ENCODE measurements at regions not wholly inside any gene's neighbourhood (a gene's known extent, or its start where the extent isn't known, plus 50 kb on each side); places are given as distances from the start of the nearest gene placed in this dataset.
"Not testable (repeated sequence)": the region's sequence is repeated elsewhere in the genome, so short reads cannot be mapped to it uniquely, and the experiment has no call there.

DNA sequence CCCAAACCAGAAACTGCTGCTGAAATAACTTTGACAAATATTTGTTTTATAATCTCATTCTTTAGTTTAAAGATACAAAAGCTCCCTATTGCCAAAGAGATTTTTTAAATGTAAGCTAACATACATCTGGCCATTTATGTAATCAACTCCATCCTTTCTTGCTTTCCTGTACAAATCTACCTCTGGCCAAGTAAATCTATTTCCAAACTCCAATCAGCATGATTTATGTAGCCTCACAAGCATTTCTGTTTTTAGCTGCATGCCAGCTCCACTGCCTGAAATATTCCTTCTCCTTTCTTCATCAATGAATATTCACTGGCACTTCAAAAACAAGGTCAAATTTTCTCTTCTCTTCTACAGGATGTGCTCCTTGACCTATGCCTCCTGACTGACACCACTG, 80.0 kb downstream of the SHOX2 start:
- DNase-seq, result no peak

DNA sequence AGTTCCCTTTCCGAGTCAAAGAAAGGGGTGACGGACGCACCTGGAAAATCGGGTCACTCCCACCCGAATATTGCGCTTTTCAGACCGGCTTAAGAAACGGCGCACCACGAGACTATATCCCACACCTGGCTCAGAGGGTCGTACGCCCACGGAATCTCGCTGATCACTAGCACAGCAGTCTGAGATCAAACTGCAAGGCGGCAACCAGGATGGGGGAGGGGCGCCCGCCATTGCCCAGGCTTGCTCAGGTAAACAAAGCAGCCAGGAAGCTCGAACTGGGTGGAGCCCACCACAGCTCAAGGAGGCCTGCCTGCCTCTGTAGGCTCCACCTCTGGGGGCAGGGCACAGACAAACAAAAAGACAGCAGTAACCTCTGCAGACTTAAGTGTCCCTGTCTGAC, 86.3 kb downstream of the SHOX2 start:
- DNase-seq, result not testable (repeated sequence)

DNA sequence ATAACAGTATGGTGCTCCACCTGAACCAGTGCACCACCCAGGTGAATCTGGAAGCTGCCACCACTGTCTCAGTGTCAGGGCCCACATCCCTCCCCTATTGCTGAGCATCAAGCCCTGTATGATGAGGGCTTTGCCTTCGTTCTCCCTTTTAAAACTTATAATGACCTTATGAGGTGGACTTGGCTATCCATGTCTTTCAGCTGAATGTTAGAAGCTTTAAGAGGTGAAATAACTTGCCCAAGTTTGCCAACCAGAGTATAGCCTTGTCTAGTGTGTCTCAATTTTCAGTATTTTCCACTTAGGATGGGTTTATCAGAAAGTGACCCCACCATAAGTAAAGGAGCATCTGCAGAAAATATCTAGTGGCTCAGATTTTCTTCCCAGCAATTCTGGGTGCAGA, 87.8 kb downstream of the SHOX2 start:
- DNase-seq, result no peak

DNA sequence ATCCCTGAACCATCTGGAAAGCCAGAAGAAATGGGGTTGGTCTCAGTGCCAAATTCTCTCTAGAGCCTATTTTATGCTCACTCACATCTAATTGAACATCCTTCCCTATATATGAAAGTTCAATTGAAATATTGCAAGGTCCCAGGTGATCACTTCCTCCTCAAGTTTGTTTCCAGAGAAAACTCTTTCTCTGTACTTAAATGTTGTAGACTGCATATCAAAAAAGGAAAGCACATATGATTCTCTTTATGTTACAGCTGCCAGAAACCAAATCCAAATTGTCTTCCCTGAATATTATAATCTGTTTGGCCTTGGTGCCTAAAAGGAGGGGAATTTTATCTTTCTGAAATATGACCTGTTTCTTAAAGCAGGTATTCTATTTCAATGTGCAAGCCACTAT, 93.3 kb downstream of the SHOX2 start:
- no peak for DNase-seq

DNA sequence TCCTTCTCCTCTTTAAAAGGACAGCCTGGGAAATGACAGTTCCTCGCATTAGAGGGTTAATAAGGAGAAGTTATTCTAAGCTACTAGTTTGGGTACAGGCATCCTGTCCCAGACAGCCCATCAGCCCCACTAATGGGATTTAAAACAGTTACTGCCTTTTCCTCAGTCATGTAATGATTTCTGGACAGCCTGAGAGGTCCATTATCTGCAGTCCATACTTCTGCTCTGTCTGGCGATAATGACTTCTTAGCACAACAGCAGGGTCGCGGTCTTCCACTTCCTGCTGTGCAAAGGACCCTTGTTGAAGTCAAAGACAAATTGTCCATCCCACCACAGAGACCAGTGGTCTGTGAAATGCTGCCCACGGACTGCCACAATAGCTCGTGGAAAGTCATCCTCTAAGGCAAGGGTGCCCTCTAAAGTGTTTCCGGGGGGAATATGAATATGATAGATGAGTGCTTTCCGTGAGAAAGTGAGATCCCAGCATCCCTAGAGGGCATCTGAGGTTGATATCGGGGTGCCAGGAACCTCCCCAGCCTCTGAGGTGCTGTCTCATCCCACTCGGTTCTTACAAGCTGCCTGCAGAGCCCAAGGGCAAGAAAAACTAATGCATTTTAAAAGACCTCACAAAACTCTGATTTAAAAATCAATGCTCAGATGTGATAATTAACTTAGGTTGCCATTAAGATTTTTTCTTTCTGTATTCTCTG, 100.7 kb downstream of the SHOX2 start:
- no peak for DNase-seq

DNA sequence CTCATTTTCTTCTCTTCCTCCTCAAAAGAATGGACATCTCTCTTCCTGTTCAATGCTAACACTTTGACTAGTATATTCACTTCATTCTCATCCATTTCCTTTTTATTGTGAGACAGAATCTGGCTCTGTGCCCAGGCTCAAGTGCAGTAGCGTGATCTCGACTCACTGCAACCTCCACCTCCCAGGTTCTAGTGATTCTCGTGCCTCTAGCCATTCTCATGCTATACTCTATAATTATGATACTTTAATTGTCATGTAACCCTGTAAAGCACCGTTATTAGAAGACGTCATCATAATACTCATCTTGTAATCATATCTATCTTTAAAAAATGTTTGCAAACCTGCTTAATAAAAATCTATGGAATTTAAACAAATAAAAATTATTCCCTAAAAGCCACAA, 107.0 kb downstream of the SHOX2 start:
- no peak for DNase-seq

DNA sequence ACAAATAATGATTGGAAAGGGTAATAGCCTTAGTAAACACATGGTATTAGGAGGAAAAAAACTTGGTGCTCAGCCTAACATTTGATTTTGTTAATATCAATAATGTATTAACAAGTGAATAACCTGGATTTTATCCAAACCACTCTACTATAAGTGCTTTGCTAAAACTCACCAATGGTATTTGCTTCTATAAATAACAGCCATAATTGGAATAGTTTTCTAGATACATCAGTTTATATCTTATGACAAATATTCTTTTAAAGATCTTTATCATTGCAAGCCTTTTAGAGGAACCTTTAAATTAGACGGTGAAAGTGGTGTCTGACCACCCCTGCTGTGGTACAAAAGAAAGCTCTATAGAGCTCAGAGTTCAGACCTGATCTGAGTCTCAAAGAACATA, 123.9 kb downstream of the SHOX2 start:
- DNase-seq, result no peak

DNA sequence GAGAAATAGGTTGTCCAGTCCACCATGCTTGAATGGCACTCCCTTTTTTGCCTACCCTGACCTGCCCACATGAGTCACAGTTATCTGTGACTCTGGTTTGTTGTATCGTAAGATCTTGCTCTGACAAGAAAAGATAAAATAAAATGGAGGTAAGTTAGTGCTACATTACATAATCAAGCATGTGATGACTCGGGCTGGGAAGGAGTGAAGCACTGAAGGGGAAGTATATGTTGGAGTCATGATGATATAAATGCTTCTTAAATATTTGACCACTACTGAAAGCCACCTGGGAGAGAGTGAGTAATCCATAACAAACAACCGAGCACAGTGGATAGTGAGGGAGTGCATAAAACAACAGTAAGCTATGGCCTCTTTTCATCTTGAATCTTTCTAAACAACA, 124.4 kb downstream of the SHOX2 start:
- no peak for DNase-seq

DNA sequence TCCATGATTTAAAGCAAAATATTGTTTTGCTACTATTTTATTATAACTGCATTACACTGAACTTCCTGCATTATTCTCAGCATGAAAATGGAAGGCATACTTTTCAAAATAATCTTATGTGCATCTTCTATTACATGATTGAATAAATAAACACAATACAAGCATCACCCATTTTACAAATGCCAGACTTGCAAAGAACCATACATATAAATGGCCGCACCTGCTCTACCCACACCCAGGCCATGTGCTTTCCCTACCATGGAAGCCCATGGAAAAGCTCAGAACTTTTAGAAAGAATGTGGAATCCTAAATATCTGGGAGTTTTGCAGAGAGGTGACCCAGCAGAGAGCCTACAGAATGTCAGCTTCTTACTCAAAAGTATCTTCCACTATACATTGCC, 127.2 kb downstream of the SHOX2 start:
- DNase-seq, result no peak

DNA sequence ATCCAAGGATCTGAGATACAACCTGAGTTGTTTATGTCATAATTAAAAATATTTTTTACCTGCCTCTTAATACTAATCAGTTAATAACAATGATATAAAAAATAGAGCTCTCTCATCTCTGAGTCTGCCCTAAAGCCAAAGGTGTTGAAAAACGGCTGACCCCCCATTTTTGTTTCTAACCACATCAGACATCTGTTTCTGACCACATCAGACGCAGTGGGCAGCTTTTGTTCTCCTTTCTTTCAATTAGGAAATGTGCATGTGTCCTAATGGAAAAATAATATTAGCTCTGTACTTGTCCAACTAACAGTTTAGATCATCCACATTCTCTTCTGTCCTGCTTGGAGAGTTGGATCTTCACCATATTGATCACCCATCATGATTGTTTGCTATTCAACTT, 144.6 kb downstream of the SHOX2 start:
- DNase-seq, result no peak

DNA sequence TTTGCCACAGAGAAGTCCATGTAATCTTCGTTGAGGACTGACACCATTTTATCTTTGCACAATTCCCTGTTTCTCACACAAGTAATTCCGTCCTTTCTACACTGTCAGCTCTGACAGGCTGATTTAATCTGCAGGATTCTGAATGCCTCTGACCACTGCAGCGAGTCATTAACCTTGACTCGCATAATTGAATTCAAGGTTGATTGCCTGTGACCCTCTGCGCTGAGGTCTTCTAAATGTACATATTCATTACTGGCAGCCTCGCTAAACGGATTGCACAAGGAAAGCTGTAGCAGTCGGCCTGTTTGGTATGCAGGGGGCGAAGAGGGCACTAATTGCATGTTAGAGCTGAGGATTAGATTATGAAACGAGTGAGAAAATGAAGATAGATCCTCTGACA, 147.8 kb downstream of the SHOX2 start:
- DNase-seq, result no peak

DNA sequence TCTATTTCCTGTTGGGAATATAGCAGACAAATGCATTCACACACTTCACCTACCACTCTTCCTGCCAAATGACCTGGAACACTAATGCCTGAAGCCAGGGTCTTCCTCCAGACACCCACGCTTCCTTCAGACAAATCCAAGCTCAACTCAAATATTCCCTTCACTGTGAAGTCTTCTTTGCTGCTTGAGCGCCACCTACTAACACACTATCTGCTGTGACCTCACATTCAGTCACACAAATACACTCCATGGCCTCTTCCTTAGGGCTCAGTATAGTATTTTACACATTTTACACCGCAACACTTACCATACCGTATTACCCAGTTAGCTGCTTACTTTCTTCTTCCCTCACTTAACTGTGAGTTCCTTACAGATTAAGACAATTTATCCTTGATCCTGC, 149.4 kb downstream of the SHOX2 start:
- DNase-seq, result no peak

DNA sequence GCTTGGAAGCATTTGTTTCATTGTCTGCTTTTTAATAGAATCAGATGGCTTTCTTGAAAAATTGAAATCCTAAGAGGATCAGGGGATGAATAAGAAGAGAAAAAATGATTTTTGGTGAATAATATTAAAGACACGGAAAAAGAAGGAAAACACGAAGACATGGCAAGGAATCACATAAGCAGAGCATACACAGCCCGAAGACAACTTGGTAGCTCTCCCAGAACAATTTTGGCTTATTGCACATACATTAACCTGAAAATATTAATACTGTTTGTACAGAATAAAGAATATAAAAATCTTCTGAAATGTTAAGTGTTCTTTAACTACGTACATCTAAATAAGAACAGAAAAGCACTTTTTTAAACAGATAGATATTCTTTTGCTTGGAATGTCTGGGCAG, 150.0 kb downstream of the SHOX2 start:
- DNase-seq, result no peak

DNA sequence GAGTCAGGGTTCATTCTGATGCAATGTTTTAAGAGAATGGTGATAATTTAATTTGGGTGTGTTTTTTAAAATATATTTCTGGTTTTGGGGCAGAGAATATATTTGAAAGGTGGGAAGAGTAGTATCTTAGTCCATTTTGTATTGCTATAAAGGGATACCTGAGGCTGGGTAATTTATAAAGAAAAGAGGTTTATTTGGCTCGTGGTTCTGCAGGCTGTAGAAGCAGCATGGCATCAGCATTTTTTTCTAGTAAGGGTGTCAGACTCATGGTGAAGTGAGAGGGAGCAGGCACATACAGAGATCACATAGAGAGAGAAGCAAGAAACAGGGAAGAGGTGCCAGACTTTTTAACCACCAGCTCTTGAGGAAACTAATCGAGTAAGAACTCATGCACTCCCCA, 152.7 kb downstream of the SHOX2 start:
- no peak for DNase-seq

DNA sequence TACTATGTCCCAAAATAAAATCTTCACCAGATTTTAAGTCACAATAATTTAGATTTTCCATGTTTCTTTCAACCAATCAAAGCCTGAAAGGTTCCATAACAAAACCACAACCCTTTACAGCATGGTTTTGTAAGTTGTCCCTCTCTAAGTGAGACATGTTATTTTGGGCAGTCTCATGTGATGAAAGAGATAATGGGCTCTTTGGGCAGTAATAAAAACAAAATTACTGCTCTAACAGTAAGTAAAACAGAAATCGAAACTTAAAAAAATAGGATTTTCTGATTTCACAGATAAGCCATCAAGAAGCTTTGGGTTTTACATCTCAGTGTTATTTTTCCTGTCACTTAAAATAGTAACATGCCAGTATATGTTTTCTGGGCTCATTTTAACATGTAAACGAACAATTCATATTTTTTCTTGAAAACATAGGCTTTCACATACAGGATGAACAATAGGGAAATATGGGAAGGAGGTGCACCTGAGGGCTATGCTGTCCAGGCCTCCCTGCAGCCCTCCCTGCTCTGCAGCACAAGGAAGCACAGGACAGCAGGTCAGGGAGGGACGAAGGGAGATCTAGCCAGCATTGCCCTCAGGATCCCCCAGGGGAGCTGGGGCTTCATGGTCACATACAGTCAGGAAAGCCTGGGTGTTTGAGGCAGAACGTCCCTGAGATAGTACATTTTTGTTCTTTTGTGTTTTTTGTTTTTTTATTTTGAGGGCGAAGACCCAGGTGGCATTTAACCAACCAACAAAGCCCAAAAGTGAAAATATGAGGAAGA, 157.4 kb downstream of the SHOX2 start:
- no peak for DNase-seq

DNA sequence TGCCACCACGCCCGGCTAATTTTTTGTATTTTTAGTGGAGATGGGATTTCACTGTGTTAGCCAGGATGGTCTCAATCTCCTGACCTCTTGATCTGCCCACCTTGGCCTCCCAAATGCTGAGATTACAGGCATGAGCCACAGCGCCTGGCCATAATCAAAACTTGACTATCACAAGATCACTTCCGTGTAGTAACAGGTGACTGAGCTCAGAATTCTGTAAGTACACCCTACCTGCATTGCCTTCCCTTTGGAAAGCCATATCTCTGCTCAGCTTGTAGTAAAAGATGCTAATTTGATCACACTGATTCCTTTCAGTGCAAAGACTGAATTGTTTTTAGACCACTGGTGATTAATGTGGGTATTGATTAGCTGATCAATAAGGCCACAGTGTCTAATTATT, 167.1 kb downstream of the SHOX2 start:
- no peak for DNase-seq

DNA sequence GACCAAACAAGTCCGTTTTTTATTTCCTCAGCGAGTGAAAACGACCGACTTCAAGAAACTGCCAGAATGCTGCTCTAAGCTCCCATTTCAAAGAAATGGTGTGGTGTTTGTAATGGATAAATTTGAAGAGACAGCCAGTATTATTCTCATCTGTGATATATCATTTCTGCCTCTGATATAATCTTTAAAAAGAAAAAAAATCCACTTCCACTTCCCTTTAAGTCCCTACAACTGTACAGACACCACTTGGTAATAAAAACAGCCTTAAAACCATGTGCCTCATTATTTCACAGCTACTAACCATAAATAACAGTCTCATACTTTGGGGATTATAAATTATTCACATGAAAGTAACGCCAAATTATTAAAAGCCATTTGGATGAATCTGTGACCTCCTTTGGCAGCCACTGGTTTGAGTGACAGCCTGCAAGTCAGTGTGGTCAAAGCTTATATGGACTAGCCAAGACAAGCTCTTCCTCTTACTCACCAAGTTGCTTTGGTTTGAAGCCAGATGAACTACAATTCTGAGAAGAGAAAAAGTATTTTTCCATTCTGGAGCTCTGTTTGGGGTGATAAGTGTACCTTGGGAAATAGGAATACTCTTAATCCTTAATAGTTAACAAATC, 168.0 kb downstream of the SHOX2 start:
- peak; percentile 24 for DNase-seq

DNA sequence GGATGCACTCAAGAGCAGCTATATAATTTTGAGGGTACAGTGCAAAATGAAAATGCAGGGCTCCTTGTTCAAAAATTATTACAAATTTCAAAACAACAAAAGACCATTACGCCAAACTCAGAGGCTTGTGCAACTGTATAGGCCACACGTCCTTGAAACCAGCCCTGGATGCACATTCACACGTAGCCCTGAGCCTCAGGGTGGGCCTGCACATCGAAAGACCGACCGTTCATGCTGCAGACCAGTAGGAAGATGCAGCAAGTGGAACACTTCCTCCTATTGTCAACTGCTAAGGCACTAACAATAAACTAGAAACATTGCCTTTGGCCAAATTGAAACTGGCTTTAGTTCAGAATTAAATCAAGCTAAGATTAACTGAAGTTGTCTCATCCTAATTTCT, 174.7 kb downstream of the SHOX2 start:
- no peak for DNase-seq

DNA sequence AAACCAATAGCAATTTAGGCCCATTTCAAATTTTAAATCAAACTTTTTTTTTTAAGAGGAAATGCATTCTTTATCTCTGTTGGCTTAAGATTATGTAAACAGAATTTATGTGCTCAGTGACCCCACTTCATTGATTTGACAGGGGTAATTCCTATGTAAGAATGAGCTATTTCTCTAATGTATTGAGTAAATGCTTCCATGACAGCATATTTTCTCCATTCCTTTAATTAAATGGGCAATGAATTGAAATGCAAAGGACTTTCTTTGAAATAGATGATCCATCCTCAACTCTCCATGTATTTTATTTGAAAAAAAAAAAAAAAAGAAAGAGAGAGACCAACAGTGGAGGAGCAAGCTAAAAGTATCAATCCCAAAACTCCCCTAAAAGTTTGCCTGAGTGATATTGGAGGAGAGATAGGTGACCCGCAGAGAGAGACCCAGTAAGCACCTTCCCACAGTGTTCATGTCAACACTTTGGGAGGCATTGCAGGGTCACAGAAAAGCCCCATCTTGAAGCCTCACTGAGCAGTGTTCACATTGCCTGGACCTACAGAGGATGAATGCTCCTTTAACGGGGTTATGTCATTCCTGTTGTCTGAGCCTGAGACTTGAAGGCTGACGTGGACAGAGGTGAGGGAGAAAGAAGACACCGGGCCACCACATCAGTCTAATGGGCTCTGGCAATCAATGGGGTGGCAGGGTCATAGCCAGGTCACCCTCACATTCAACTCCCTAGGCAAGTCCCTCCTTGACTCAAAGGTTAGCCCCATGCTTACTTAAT, 176.0 kb downstream of the SHOX2 start:
- no peak for DNase-seq

DNA sequence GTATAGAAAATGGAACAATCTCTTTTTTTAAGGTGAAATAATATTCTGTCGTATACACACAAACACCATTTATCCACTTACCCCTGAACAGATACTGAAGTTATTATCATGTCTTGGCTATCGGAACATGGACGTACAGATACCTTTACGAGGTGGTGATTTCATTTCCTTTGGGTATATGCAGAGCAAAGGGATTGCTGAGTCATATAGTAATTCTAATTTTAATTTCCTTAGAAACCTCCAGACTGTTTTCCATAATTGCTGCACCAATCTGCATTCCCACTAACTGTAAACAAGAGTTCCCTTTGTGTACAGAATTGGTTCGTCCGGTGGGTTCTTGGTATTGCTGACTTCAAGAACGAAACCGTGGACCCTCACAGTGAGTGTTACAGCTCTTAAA, 179.4 kb downstream of the SHOX2 start:
- no peak for DNase-seq

DNA sequence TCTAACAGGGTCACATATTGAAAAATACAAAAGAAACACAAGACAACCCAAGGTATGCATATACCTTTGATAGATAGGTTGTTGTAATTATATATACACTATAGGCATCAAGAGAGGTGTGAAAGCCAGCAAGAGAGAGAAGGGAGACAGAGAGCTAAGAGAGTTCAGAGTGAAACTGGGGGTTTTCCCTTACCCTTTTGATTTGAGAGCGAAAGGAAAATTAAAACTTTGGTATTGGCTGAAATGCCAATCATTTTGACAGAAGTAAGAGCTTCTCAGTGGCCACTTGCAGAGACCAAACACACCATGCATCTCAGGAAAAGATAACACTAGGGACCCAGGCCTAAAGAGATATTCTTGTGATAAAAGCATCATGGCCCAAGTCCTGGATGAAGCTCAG, 183.6 kb downstream of the SHOX2 start:
- DNase-seq, result no peak

DNA sequence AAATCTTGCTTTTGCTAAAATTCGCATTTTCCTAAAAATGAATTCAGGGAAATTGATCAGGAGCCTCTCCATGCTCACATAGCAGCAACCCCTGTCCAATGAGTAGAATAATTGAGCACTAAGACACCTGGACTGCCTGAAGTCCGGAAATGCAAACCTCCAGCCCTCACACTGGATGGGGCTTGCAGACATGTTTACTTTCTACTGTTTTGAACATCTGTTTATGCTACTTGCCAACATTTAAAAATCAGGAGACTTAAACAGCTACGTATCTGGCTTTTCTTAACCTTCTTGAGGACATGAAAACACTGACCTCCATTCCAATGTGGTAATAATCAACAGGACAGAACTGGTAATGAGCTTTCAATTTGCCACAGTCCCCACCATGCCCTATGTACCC, 184.4 kb downstream of the SHOX2 start:
- no peak for DNase-seq
